Stomach (tissue), 4 donors: ENCODE measurements at regions not wholly inside any gene's neighbourhood (a gene's known extent, or its start where the extent isn't known, plus 50 kb on each side); places are given as distances from the start of the nearest gene placed in this dataset.

Experiments
- EP300 ChIP-seq: sonication (generic); formaldehyde crosslinking; IDR thresholded peaks from one replicate; pipeline ENCODE4 v1.6.1; 2017; ENCODE audit warnings: antibody characterized with exemption
- POLR2A ChIP-seq, 4 donors: fragments of 450-650 bp; IDR thresholded peaks; one replicate each; pipeline ENCODE4 v1.6.1; 2016; ENCODE audit warnings: antibody characterized with exemption in 4 of 4, control low read depth in 2 of 4, mild to moderate bottlenecking in 1 of 4, moderate library complexity in 1 of 4
- POLR2AphosphoS5 ChIP-seq, 3 donors: sonication (generic); formaldehyde crosslinking; IDR thresholded peaks; one replicate each; pipeline ENCODE4 v1.6.1; 2016; ENCODE audit warnings: antibody characterized with exemption in 3 of 3
- TF ChIP-seq, protein P1 (sequence below), 7 experiments: fragments of 450-650 bp in 4 of 7; fragments of 200-600 bp in 3 of 7; sonication (generic) in 3 of 7; IDR thresholded peaks; one replicate each; pipeline ENCODE4 v1.5.1; 2016 to 2019; ENCODE audit warnings: antibody characterized with exemption in 7 of 7, control low read depth in 2 of 7, mild to moderate bottlenecking in 1 of 7

DNA sequence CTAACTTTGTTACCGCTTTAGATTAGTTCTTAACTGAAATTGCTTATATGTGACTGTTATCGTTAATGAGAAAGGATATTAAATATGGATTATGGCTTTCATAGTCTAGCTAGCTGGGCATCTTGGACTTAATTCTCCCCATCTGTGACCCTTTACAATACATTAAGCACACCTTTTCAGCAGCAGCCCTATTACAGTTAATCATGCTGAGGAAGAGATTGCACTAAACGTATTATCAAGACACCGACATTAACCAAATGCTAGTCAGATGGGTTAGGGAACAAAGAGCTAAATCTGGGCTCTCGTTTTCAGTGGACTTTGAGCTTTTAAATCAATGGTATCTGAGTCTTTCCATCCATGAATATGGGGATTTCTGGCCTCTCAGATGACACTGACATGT is 447.5 kb upstream of the DCN start:
- TF ChIP-seq, protein P1, sequence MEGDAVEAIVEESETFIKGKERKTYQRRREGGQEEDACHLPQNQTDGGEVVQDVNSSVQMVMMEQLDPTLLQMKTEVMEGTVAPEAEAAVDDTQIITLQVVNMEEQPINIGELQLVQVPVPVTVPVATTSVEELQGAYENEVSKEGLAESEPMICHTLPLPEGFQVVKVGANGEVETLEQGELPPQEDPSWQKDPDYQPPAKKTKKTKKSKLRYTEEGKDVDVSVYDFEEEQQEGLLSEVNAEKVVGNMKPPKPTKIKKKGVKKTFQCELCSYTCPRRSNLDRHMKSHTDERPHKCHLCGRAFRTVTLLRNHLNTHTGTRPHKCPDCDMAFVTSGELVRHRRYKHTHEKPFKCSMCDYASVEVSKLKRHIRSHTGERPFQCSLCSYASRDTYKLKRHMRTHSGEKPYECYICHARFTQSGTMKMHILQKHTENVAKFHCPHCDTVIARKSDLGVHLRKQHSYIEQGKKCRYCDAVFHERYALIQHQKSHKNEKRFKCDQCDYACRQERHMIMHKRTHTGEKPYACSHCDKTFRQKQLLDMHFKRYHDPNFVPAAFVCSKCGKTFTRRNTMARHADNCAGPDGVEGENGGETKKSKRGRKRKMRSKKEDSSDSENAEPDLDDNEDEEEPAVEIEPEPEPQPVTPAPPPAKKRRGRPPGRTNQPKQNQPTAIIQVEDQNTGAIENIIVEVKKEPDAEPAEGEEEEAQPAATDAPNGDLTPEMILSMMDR (IDR thresholded peaks at IDR 0.05): no peak
- TF ChIP-seq POLR2A (IDR thresholded peaks at IDR 0.05) (no peak), POLR2AphosphoS5 (IDR thresholded peaks at IDR 0.05) (no peak), EP300 (no peak)
